Activated effector memory CD4-positive, alpha-beta T cell treated with Interleukin-2 at 50 U/mL for 16 hours (primary cell): ENCODE measurements at regions not wholly inside any gene's neighbourhood (a gene's known extent, or its start where the extent isn't known, plus 50 kb on each side); places are given as distances from the start of the nearest gene placed in this dataset.

Source experiments
- DNase-seq: peaks from one replicate; pipeline ENCODE4 v3.0.0-alpha.2; 2020

GRCh38 chr11:115700981-115701875 is 197.0 kb upstream of the CADM1 start:
- DNase-seq: no peak

GRCh38 chr11:115700496-115700895 is 196.3 kb upstream of the CADM1 start:
- DNase-seq: no peak

GRCh38 chr11:115699733-115700132 is 195.5 kb upstream of the CADM1 start:
- no peak for DNase-seq

GRCh38 chr11:115699326-115699725 is 195.1 kb upstream of the CADM1 start:
- DNase-seq: no peak

- no peak for DNase-seq
Measured at GRCh38 chr11:115698243-115698642, 194.0 kb upstream of the CADM1 start.

GRCh38 chr11:115696563-115696962 is 192.3 kb upstream of the CADM1 start:
- DNase-seq: no peak

- DNase-seq: no peak
Measured at GRCh38 chr11:115695677-115696364, 191.6 kb upstream of the CADM1 start.

GRCh38 chr11:115693002-115693401 is 188.8 kb upstream of the CADM1 start:
- no peak for DNase-seq

DNA sequence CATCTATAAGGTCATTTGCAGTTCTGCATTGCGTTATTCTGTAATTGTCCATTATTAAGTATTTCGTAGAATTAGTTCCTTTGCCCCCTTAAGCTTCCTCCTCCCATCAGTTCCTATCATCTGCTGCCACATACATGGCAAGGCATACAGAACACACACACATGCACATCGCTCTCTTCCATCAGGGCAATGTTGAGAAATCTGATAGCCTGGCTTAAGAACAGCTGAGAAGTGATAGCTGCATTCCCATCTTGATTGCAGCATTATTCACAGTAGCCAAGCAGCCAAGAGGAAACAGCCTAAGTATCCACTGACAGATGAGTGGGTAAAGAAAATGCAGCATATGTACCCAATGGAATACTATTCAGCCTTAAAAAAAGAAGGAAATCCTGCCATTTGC is 186.8 kb upstream of the CADM1 start:
- DNase-seq: no peak

GRCh38 chr11:115687934-115688333 is 183.7 kb upstream of the CADM1 start:
- DNase-seq: no peak

- DNase-seq: no peak
Measured at GRCh38 chr11:115684699-115685098, 180.5 kb upstream of the CADM1 start.

- no peak for DNase-seq
Measured at GRCh38 chr11:115684135-115684534, 179.9 kb upstream of the CADM1 start.

- no peak for DNase-seq
Measured at GRCh38 chr11:115682888-115683287, 178.7 kb upstream of the CADM1 start.

GRCh38 chr11:115682101-115682500 is 177.9 kb upstream of the CADM1 start:
- DNase-seq: no peak

DNA sequence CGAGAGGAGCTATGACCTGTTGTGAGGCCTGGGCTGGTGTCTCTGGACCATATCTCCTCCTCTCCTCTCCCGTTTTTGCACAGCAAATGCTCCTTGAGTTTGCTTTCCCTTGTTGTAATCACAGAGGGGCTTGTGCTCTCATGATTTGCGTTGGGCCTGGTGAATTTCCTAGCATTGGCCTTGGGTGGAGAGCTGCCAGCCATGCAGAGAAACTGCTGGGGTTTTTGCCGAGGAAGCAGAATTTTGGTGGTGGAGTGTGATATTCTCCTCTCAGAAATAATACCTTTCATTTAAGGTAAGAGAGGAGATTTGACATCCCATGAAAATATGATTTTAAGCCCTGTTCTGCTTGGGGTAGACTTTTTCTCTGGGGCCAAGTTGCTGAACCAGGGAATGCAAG is 175.7 kb upstream of the CADM1 start:
- DNase-seq: no peak

- no peak for DNase-seq
Measured at GRCh38 chr11:115678942-115679341, 174.7 kb upstream of the CADM1 start.

- no peak for DNase-seq
Measured at GRCh38 chr11:115677190-115677589, 173.0 kb upstream of the CADM1 start.

DNA sequence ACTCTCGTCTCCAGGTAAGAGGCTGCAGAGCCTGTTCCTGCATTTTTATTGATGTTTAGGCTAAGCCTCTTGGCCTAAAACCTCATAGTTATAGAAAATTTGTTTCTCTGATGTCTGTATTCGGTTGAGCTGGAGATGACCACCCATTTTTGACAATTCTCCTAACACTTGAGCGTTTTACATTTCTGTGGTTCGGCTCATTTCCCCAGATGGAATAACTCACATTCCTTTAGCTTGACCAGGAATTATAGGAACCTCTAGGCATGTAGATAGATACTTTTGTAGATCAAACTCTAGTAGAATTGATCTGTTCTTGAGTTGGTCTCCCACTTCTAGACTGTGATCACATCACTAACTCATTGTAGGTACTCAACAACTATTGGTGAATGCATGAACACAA is 172.6 kb upstream of the CADM1 start:
- DNase-seq: no peak

GRCh38 chr11:115676206-115676605 is 172.0 kb upstream of the CADM1 start:
- no peak for DNase-seq

GRCh38 chr11:115674937-115675544 is 170.8 kb upstream of the CADM1 start:
- no peak for DNase-seq

- no peak for DNase-seq
Measured at GRCh38 chr11:115674176-115674936, 170.1 kb upstream of the CADM1 start.

DNA sequence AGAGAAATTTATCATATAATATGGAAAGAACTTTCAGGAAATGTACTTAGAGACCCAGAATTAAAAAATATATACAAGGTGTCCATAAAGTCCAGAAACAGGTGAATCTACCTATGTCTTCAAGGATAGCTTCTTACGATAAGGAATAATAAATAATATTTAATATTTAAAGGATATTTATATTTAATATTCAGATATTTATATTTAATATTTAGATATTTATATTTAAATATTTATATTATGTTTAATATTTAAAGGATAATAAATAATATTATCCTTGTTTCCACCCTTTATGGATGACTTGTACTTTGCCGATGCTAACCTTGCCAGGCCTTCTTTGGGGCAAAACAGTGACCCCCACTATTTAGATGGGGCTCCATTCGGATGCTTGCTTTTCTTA is 169.5 kb upstream of the CADM1 start:
- DNase-seq: no peak

- DNase-seq: no peak
Measured at GRCh38 chr11:115672999-115673411, 168.8 kb upstream of the CADM1 start.
